ENCODE measurements at regions not wholly inside any gene's neighbourhood (a gene's known extent, or its start where the extent isn't known, plus 50 kb on each side); places are given as distances from the start of the nearest gene placed in this dataset.

DNA sequence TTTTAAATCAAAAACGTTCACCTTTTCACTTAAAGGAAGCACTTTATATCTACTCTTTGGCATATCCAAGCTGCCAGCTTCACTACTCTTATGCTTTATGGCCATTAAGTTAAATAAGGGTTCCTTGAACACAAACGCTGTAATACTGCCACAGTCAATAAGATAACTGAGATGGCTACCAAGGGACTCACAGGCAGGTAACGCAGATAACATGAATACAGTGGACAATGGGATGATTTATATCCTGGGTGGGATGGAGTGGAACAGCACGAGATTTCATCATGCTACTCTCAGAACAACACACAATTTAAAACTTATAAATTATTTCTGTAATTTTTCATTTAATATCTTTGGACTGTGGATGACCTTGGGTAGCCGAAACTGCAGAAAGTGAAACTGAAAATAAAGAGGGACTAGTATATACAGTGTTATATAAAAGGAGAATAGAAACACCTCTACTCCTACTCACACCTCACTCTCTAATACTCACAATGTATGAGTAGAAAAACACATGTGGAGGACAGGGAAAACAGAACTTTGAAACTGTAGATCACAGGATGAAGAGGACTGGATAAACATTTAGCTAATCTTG, 367.3 kb downstream of the C12orf50 start:
- TF ChIP-seq CTCF (conservative IDR thresholded peaks at IDR 0.05): no peak
- no peak overlapping the region for H3K27ac ChIP-seq

- H3K27ac ChIP-seq: no peak overlapping the region
- TF ChIP-seq CTCF (conservative IDR thresholded peaks at IDR 0.05): no peak
Measured at GRCh38 chr12:87660987-87661774, 368.0 kb downstream of the C12orf50 start.

DNA sequence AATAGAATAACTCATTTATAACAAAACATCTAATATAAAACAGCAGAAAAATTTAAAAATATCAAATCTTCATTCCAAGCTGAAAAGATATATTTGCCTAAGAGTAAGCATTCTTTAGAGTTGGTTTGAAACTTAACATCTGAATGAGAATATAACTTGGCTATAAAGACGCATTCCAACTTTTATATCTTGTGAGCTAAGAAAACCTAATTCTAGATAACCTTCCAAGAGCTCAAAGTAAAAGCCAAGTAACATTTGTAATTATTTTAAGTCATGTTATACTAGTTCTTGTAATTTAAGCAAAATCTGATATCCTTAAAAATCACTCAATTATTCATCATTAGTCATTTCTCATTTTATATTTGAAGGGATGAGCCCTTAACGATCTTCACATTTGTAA, 368.9 kb downstream of the C12orf50 start:
- no peak overlapping the region for H3K27ac ChIP-seq
- no peak for TF ChIP-seq CTCF (conservative IDR thresholded peaks at IDR 0.05)

GRCh38 chr12:87656311-87656710, 372.9 kb downstream of the C12orf50 start:
- TF ChIP-seq CTCF (conservative IDR thresholded peaks at IDR 0.05): no peak
- no peak overlapping the region for H3K27ac ChIP-seq

- H3K27ac ChIP-seq: no peak overlapping the region
- TF ChIP-seq CTCF (conservative IDR thresholded peaks at IDR 0.05): no peak
Measured at GRCh38 chr12:87651670-87652425, 377.4 kb downstream of the C12orf50 start.

DNA sequence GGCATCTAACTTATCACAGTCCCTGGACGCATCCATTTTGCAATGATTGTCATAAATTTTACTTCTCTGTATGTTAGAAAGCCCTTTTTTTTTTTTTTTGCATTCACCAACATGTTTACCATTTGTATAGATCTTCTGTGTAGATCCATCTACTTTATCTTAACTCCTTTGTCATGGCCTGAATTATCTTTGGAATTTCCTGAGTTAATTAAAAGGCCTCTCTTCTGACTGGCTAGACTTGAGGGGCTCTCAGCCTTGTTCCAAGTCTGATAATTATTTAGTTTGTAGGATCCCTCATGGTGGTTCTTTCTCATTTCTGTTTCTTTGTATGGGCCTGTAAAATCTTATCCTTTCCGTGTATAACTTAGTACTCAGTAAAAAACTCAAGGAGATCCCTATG, 387.0 kb downstream of the C12orf50 start:
- no peak for TF ChIP-seq CTCF (conservative IDR thresholded peaks at IDR 0.05)
- H3K27ac ChIP-seq: no peak overlapping the region

DNA sequence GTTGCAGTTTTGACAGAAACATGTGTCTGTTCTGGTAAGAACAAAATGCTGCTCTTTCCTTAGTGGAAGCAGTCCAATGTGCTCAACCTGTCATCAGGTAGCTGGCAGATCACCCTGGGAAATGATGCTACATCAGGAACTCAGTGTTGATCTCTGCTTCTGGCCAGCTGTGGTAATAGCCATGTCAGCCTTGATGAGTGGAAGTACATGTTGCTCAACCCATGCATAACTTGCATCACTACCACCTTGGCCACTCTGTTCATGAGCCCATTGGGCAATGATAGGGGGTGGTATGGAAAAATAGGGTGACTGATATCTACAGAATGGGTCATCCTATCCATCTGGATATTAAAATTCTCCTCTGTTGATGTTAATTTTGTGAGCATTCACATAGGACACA, 411.0 kb downstream of the C12orf50 start:
- H3K27ac ChIP-seq: no peak overlapping the region
- TF ChIP-seq CTCF (conservative IDR thresholded peaks at IDR 0.05): no peak
